PC-9 (cell line): ENCODE measurements at regions not wholly inside any gene's neighbourhood (a gene's known extent, or its start where the extent isn't known, plus 50 kb on each side); places are given as distances from the start of the nearest gene placed in this dataset.

Source experiments
- BruUV-seq: library from RNA; stranded (reverse); fragments of 400-500 nt; replicated peaks from 2 replicates; lab custom pipeline; 2021; lab: Mats Ljungman, UMichigan
- CTCF ChIA-PET: fragments of 300-600 bp; sonication (Branson Sonifier 250); formaldehyde crosslinking; loops from one replicate; lab custom pipeline; 2022; ENCODE audit warnings: antibody characterized with exemption; lab: Charles Lee
- POLR2A ChIA-PET: fragments of 300-600 bp; sonication (Branson Sonifier 250); formaldehyde crosslinking; loops from one replicate; lab custom pipeline; 2022; ENCODE audit warnings: antibody characterized with exemption; ENCODE audit not compliant: unreplicated experiment; lab: Charles Lee
- DNase-seq, 2 experiments: peaks; one replicate each; pipeline versions ENCODE4 v3.0.0 to v3.0.0-alpha.2; 2015 to 2022; ENCODE audit warnings: mixed read lengths in 1 of 2
- H2AFZ ChIP-seq: fragments of 200-600 bp; sonication (generic); 2 replicates; pipeline ENCODE4 v1.8.1; 2017; ENCODE audit warnings: antibody characterized with exemption
- H3F3A ChIP-seq: fragments of 200-600 bp; sonication (generic); 2 replicates; pipeline ENCODE4 v1.8.1; 2017; ENCODE audit warnings: antibody characterized with exemption, mild to moderate bottlenecking, low read depth; ENCODE audit not compliant: insufficient read depth
- H3K27ac ChIP-seq: fragments of 200-600 bp; sonication (generic); 2 replicates; pipeline ENCODE4 v1.6.1; 2016; ENCODE audit warnings: mixed run types
- H3K27me3 ChIP-seq: fragments of 200-600 bp; sonication (generic); 2 replicates; pipeline ENCODE4 v1.6.1; 2016; ENCODE audit warnings: low read depth, mixed run types; ENCODE audit not compliant: insufficient read depth
- H3K36me3 ChIP-seq: fragments of 200-600 bp; sonication (generic); 2 replicates; pipeline ENCODE4 v1.6.1; 2016; ENCODE audit warnings: low read depth, mixed run types
- H3K4me1 ChIP-seq: fragments of 200-600 bp; sonication (generic); replicated peaks from 2 replicates; pipeline ENCODE4 v1.6.1; 2016; ENCODE audit warnings: mixed run types; ENCODE audit not compliant: insufficient read depth
- H3K4me2 ChIP-seq: fragments of 200-600 bp; sonication (generic); 2 replicates; pipeline ENCODE4 v1.6.1; 2017; ENCODE audit warnings: mixed run types
- H3K4me3 ChIP-seq: fragments of 200-600 bp; sonication (generic); 2 replicates; pipeline ENCODE4 v1.6.1; 2016; ENCODE audit warnings: mixed run types
- H3K79me2 ChIP-seq: fragments of 200-600 bp; sonication (generic); 2 replicates; pipeline ENCODE4 v1.6.1; 2017; ENCODE audit warnings: low read depth, mixed run types
- H3K9me2 ChIP-seq: fragments of 200-600 bp; sonication (generic); 2 replicates; pipeline ENCODE4 v1.8.1; 2017; ENCODE audit warnings: mild to moderate bottlenecking; ENCODE audit not compliant: insufficient read depth
- H3K9me3 ChIP-seq: fragments of 200-600 bp; sonication (generic); 2 replicates; pipeline ENCODE4 v1.8.1; 2016; ENCODE audit warnings: low read depth; ENCODE audit not compliant: insufficient read depth
- H4K20me1 ChIP-seq: fragments of 200-600 bp; sonication (generic); 2 replicates; pipeline ENCODE4 v1.8.1; 2017; ENCODE audit not compliant: insufficient read depth
- CTCF ChIP-seq: fragments of 200-600 bp; sonication (generic); conservative IDR thresholded peaks from 2 replicates; pipeline ENCODE4 v1.6.1; 2017; ENCODE audit warnings: mixed run types, antibody characterized with exemption, mild to moderate bottlenecking, moderate library complexity
- EZH2 ChIP-seq: fragments of 200-600 bp; sonication (generic); IDR thresholded peaks from 2 replicates; pipeline ENCODE4 v1.8.0; 2017; ENCODE audit warnings: antibody characterized with exemption, low read depth
- intact Hi-C: fragments of 100-400 bp; cut with micrococcal nuclease; formaldehyde crosslinking; loops from one replicate; pipeline ENCODE4 v1.10.0; 2022; ENCODE audit not compliant: unreplicated experiment

- intact Hi-C loops = no loop called here
- no peaks in the 10 kb centered on the region for H4K20me1 ChIP-seq
- no TSS peak for BruUV-seq
These were observed 800.9 kb downstream of the USP25 start for GRCh38 chr21:16530656-16531055.

DNA sequence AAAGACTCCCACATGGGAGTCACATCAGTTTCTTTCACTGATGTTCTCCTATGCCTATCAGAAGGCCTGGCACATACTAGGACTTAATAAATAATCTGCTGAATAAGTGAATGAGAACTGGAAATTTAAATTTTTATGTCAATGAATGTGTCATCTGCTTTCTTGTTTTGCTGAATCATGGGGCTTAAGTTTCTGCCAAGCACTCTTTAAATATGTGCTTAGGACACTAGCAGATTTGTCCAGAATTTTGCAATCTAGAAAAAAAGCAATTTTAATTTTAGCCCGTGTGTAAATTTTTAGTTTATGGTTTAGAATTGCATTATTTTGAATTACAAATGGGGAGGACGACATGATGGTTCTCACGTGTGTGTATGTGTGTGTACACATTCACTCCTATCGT is 803.1 kb downstream of the USP25 start:
- DNase-seq = no peak
- Histone ChIP-seq H3K36me3 (no peaks in the 10 kb centered on the region), H3K4me2 (no peak overlapping the region), H4K20me1 (no peaks in the 10 kb centered on the region), H3K4me3 (no peak overlapping the region), H3K79me2 (no peaks in the 10 kb centered on the region), H3K9me2 (no peaks in the 10 kb centered on the region), H3K27ac (no peak overlapping the region), H3F3A (no peaks in the 10 kb centered on the region), H3K9me3 (no peaks in the 10 kb centered on the region), H3K4me1 (no peaks in the 10 kb centered on the region), H3K27me3 (no peaks in the 10 kb centered on the region), H2AFZ (no peak overlapping the region)
- POLR2A ChIA-PET = no interaction called here
- intact Hi-C loops = no loop called here
- TF ChIP-seq CTCF (no peak), EZH2 (no peak)
- no TSS peak for BruUV-seq
- CTCF ChIA-PET = no interaction called here

More at GRCh38 chr21:16530656-16531055, 800.9 kb downstream of the USP25 start:
- Histone ChIP-seq H3K4me3 (no peak overlapping the region), H3K4me2 (no peak overlapping the region), H3K4me1 (no peaks in the 10 kb centered on the region), H3K27ac (no peak overlapping the region), H3K9me2 (no peaks in the 10 kb centered on the region), H3K36me3 (no peaks in the 10 kb centered on the region), H2AFZ (no peak overlapping the region), H3K79me2 (no peaks in the 10 kb centered on the region), H3K27me3 (no peaks in the 10 kb centered on the region), H3K9me3 (no peaks in the 10 kb centered on the region), H3F3A (no peaks in the 10 kb centered on the region)
- CTCF ChIA-PET = no interaction called here
- POLR2A ChIA-PET = no interaction called here
- DNase-seq = no peak
- no peak for TF ChIP-seq CTCF
- no peak for TF ChIP-seq EZH2

DNA sequence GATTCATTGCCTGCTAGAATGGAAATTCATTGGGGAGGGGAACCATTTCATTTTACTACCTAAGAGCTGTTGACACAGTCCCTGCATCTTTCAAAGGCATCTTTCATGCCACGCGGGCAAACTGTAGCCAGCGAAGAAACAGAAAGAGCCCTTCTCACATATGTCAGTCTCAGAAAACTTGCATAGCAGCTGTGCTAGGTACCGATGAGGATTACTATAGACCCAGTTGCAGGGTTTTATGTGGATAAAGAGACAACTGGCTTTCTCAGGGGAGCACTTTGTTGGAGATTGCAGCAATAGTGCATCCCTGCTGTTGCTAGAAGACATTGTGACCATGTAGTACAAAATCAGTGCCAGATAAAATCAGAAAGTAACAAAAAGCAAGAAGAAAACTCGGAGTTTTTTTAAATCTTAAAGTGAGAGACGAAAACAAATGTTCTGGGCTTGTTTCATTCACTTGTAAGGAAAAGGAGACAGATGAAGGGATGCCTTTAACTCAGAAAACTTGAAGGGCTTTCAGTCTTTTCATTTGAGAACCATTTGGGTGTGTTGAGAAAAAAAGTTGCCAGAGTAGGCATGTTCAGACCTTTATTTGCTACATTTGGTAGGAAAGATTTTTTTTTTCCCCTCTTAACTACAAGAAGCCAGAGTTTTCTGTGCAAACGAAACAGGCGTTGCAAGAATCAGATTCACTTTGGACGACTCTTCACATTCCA is 804.1 kb downstream of the USP25 start:
- no peak overlapping the region for H3K4me2 ChIP-seq
- no peaks in the 10 kb centered on the region for H3F3A ChIP-seq
- no peaks in the 10 kb centered on the region for H3K4me1 ChIP-seq
- DNase-seq = no peak
- no peaks in the 10 kb centered on the region for H3K27me3 ChIP-seq
- no peaks in the 10 kb centered on the region for H3K79me2 ChIP-seq
- BruUV-seq = no TSS peak
- POLR2A ChIA-PET = no interaction called here
- intact Hi-C loops = no loop called here
- no peak overlapping the region for H3K27ac ChIP-seq
- no peaks in the 10 kb centered on the region for H4K20me1 ChIP-seq
- no peaks in the 10 kb centered on the region for H3K9me2 ChIP-seq
- no peaks in the 10 kb centered on the region for H3K36me3 ChIP-seq
- CTCF ChIA-PET = no interaction called here
- no peak overlapping the region for H3K4me3 ChIP-seq
- H2AFZ ChIP-seq = no peak overlapping the region
- H3K9me3 ChIP-seq = no peaks in the 10 kb centered on the region
- no peak for TF ChIP-seq EZH2
